Gastroesophageal sphincter (tissue), 3 donors: ENCODE measurements at regions not wholly inside any gene's neighbourhood (a gene's known extent, or its start where the extent isn't known, plus 50 kb on each side); places are given as distances from the start of the nearest gene placed in this dataset.

Experiments
- EP300 ChIP-seq: sonication (generic); formaldehyde crosslinking; IDR thresholded peaks from one replicate; pipeline ENCODE4 v1.6.1; 2017; ENCODE audit warnings: antibody characterized with exemption, mild to moderate bottlenecking
- POLR2A ChIP-seq, 2 donors: fragments of 450-650 bp; IDR thresholded peaks; one replicate each; pipeline ENCODE4 v1.6.1; 2017; ENCODE audit warnings: antibody characterized with exemption in 2 of 2, mild to moderate bottlenecking in 2 of 2, moderate library complexity in 1 of 2
- POLR2AphosphoS5 ChIP-seq: sonication (generic); formaldehyde crosslinking; IDR thresholded peaks from one replicate; pipeline ENCODE4 v1.6.1; 2017; ENCODE audit warnings: antibody characterized with exemption
- TF ChIP-seq, protein P1 (sequence below), 4 experiments: fragments of 200-600 bp in 2 of 4; fragments of 450-650 bp in 2 of 4; sonication (generic) in 1 of 4; IDR thresholded peaks; one replicate each; pipeline ENCODE4 v1.5.1; 2017 to 2019; ENCODE audit warnings: antibody characterized with exemption in 4 of 4, mild to moderate bottlenecking in 2 of 4, moderate library complexity in 2 of 4

DNA sequence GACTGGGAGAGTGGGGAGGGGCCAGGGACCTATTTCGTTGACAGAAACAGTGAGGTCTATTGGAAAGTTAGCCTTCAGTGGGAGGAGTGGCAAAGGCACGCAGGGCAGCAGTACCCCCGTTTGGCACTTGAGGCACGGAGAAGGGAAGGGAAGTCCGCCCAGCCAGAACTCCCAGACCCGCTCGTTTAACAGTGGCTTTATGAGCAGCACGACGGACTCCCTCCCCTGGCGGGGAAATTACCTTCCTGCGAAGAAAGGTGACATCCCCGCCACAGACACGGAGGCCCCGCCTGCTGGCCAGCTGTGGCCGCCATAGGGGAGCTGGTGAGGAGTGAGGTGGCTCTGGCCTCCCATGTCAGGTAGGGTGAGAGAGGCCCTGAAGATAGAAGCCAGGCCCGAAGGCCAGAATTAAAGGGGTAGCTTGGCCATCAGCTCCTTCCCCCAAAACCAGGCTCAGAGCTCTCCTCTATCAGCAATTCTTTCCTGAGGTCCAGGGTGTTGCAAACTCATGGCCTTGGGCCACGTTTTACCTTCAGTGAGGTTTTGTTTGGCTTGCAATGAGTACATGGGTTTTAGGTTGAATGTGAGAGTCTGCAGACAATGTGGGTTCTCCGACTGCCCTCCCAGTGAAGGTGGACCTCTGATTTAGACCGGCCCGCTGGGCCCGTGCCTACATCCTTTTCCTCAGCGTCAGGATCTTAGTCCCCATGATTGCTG, 123.7 kb downstream of the MRPL14 start:
- TF ChIP-seq POLR2A (IDR thresholded peaks at IDR 0.05) (no peak), POLR2AphosphoS5 (no peak), EP300 (no peak)
- TF ChIP-seq, protein P1, sequence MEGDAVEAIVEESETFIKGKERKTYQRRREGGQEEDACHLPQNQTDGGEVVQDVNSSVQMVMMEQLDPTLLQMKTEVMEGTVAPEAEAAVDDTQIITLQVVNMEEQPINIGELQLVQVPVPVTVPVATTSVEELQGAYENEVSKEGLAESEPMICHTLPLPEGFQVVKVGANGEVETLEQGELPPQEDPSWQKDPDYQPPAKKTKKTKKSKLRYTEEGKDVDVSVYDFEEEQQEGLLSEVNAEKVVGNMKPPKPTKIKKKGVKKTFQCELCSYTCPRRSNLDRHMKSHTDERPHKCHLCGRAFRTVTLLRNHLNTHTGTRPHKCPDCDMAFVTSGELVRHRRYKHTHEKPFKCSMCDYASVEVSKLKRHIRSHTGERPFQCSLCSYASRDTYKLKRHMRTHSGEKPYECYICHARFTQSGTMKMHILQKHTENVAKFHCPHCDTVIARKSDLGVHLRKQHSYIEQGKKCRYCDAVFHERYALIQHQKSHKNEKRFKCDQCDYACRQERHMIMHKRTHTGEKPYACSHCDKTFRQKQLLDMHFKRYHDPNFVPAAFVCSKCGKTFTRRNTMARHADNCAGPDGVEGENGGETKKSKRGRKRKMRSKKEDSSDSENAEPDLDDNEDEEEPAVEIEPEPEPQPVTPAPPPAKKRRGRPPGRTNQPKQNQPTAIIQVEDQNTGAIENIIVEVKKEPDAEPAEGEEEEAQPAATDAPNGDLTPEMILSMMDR (IDR thresholded peaks at IDR 0.05), result no peak
